WTC11 (cell line): ENCODE measurements at regions not wholly inside any gene's neighbourhood (a gene's known extent, or its start where the extent isn't known, plus 50 kb on each side); places are given as distances from the start of the nearest gene placed in this dataset.

ENCODE experiments used
- ATAC-seq: fragments of 200-7000 bp; cut with Tn5 transposase; 2 replicates; pipeline ENCODE4 v1.10.0; 2021; ENCODE audit warnings: mild to moderate bottlenecking, moderate library complexity
- CTCF ChIA-PET: fragments of 300-600 bp; sonication (Branson Sonifier 250); formaldehyde crosslinking; loops from one replicate; lab custom pipeline; 2021; ENCODE audit warnings: antibody characterized with exemption; lab: Charles Lee
- POLR2A ChIA-PET: fragments of 350-600 bp; sonication (Branson Sonifier 250); formaldehyde crosslinking; loops from one replicate; lab custom pipeline; 2021; ENCODE audit warnings: antibody characterized with exemption; lab: Charles Lee
- DNase-seq: peaks from one replicate; pipeline ENCODE4 v3.0.0; 2021; ENCODE audit warnings: low spot score
- H3K27ac Mint-ChIP-seq: 2 replicates; pipeline ENCODE4 v1.8.0; 2021; ENCODE audit warnings: mixed read lengths
- H3K27me3 Mint-ChIP-seq: 2 replicates; pipeline ENCODE4 v1.8.0; 2021; ENCODE audit warnings: low read depth, mild to moderate bottlenecking, moderate library complexity, mixed read lengths
- H3K36me3 Mint-ChIP-seq: 2 replicates; pipeline ENCODE4 v1.8.0; 2021; ENCODE audit warnings: mixed read lengths
- H3K4me1 Mint-ChIP-seq: 2 replicates; pipeline ENCODE4 v1.8.0; 2022; ENCODE audit warnings: mixed read lengths
- H3K4me3 Mint-ChIP-seq: 2 replicates; pipeline ENCODE4 v1.8.0; 2021; ENCODE audit warnings: mild to moderate bottlenecking, moderate library complexity, mixed read lengths
- H3K9me3 Mint-ChIP-seq: 2 replicates; pipeline ENCODE4 v1.8.0; 2021; ENCODE audit warnings: mixed read lengths
- AFF4 ChIP-seq: sonication (generic); formaldehyde crosslinking; IDR thresholded peaks from 2 replicates; pipeline ENCODE4 v1.8.1; 2023; ENCODE audit warnings: mild to moderate bottlenecking, missing genetic modification reagents, borderline replicate concordance
- ATF6 ChIP-seq: sonication (generic); formaldehyde crosslinking; IDR thresholded peaks from 2 replicates; pipeline ENCODE4 v1.8.1; 2023; ENCODE audit warnings: mild to moderate bottlenecking, missing genetic modification reagents
- CBFB ChIP-seq: sonication (generic); formaldehyde crosslinking; IDR thresholded peaks from 2 replicates; pipeline ENCODE4 v1.8.1; 2022; ENCODE audit warnings: mild to moderate bottlenecking, low read depth, missing genetic modification reagents
- CDX4 ChIP-seq: fragments of 250-450 bp; sonication (Bioruptor Pico); IDR thresholded peaks from 2 replicates; pipeline ENCODE4 v1.9.0; 2021; ENCODE audit warnings: moderate library complexity, mild to moderate bottlenecking, inconsistent platforms, borderline replicate concordance
- E2F1 ChIP-seq: sonication (generic); formaldehyde crosslinking; IDR thresholded peaks from 2 replicates; pipeline ENCODE4 v1.8.0; 2022; ENCODE audit warnings: mild to moderate bottlenecking, missing genetic modification reagents
- E2F4 ChIP-seq: sonication (generic); formaldehyde crosslinking; IDR thresholded peaks from 2 replicates; pipeline ENCODE4 v1.8.1; 2022; ENCODE audit warnings: low read depth, mild to moderate bottlenecking, moderate library complexity, missing genetic modification reagents, borderline replicate concordance
- ETV6 ChIP-seq: sonication (generic); formaldehyde crosslinking; IDR thresholded peaks from 2 replicates; pipeline ENCODE4 v1.8.1; 2022; ENCODE audit warnings: mild to moderate bottlenecking, missing genetic modification reagents
- FOXJ3 ChIP-seq: sonication (generic); formaldehyde crosslinking; IDR thresholded peaks from 2 replicates; pipeline ENCODE4 v1.9.0; 2021; ENCODE audit warnings: missing genetic modification reagents, mild to moderate bottlenecking, borderline replicate concordance
- FOXK1 ChIP-seq: sonication (generic); formaldehyde crosslinking; IDR thresholded peaks from 2 replicates; pipeline ENCODE4 v1.8.0; 2022; ENCODE audit warnings: mild to moderate bottlenecking, moderate library complexity, missing genetic modification reagents
- FOXP4 ChIP-seq: sonication (generic); formaldehyde crosslinking; IDR thresholded peaks from 2 replicates; pipeline ENCODE4 v1.8.0; 2022; ENCODE audit warnings: mild to moderate bottlenecking, missing genetic modification reagents
- KAT7 ChIP-seq: sonication (generic); formaldehyde crosslinking; IDR thresholded peaks from 2 replicates; pipeline ENCODE4 v1.8.1; 2023; ENCODE audit warnings: missing genetic modification reagents, mild to moderate bottlenecking, borderline replicate concordance
- NR2C2 ChIP-seq: sonication (generic); formaldehyde crosslinking; IDR thresholded peaks from 2 replicates; pipeline ENCODE4 v1.8.0; 2022; ENCODE audit warnings: mild to moderate bottlenecking, missing genetic modification reagents
- RELA ChIP-seq: sonication (generic); formaldehyde crosslinking; IDR thresholded peaks from 2 replicates; pipeline ENCODE4 v1.8.1; 2022; ENCODE audit warnings: missing genetic modification reagents, mild to moderate bottlenecking, borderline replicate concordance
- SP1 ChIP-seq: sonication (generic); formaldehyde crosslinking; conservative IDR thresholded peaks from 2 replicates; pipeline ENCODE4 v1.8.1; 2022; ENCODE audit warnings: missing genetic modification reagents
- STAT6 ChIP-seq: sonication (generic); formaldehyde crosslinking; conservative IDR thresholded peaks from 2 replicates; pipeline ENCODE4 v1.8.1; 2023; ENCODE audit warnings: mild to moderate bottlenecking, low read depth, missing genetic modification reagents, moderate library complexity
- TEAD1 ChIP-seq: sonication (generic); formaldehyde crosslinking; IDR thresholded peaks from 2 replicates; pipeline ENCODE4 v1.8.0; 2022; ENCODE audit warnings: mild to moderate bottlenecking, missing genetic modification reagents
- TEAD4 ChIP-seq: sonication (generic); formaldehyde crosslinking; IDR thresholded peaks from 2 replicates; pipeline ENCODE4 v1.8.0; 2022; ENCODE audit warnings: mild to moderate bottlenecking, missing genetic modification reagents
- TP53 ChIP-seq: sonication (generic); formaldehyde crosslinking; IDR thresholded peaks from 2 replicates; pipeline ENCODE4 v1.8.1; 2023; ENCODE audit warnings: mild to moderate bottlenecking, missing genetic modification reagents
- ZNF416 ChIP-seq: fragments of 250-450 bp; sonication (Bioruptor Pico); IDR thresholded peaks from 2 replicates; pipeline ENCODE4 v1.9.0; 2021; ENCODE audit warnings: mild to moderate bottlenecking, inconsistent platforms
- ZNF512 ChIP-seq: sonication (generic); formaldehyde crosslinking; IDR thresholded peaks from 2 replicates; pipeline ENCODE4 v1.8.1; 2022; ENCODE audit warnings: missing genetic modification reagents, borderline replicate concordance

- DNase-seq (no peak), ATAC-seq (no peak)
- no peaks in the 10 kb centered on the region for H3K36me3 Mint-ChIP-seq
- no peaks in the 10 kb centered on the region for H3K9me3 Mint-ChIP-seq
- H3K27ac Mint-ChIP-seq: no peak overlapping the region
- POLR2A ChIA-PET: no interaction called here
- no peak overlapping the region for H3K4me3 Mint-ChIP-seq
- no peaks in the 10 kb centered on the region for H3K27me3 Mint-ChIP-seq
- TF ChIP-seq AFF4 (CRISPR knock-in tag) (no peak), ZNF512 (CRISPR knock-in tag) (no peak), CBFB (no peak), TEAD1 (CRISPR knock-in tag) (no peak), RELA (CRISPR knock-in tag) (no peak), FOXK1 (CRISPR knock-in tag) (no peak), TEAD4 (no peak), E2F1 (no peak), ATF6 (CRISPR knock-in tag) (no peak), TP53 (no peak), CDX4 (no peak), FOXJ3 (no peak), KAT7 (CRISPR knock-in tag) (no peak), ETV6 (no peak)
- CTCF ChIA-PET: no interaction called here
- no peaks in the 10 kb centered on the region for H3K4me1 Mint-ChIP-seq
Observed at GRCh38 chr12:86658303-86658702, 402.1 kb upstream of the MGAT4C start.

GRCh38 chr12:86647800-86648199 lies 391.6 kb upstream of the MGAT4C start:
- no peaks in the 10 kb centered on the region for H3K9me3 Mint-ChIP-seq
- 0 out of 2 replicates have a peak, but pooled peaks cover 3% of the 10 kb centered on the region for H3K4me1 Mint-ChIP-seq
- H3K36me3 Mint-ChIP-seq: no peaks in the 10 kb centered on the region
- ChIA-PET POLR2A (no interaction called here), CTCF (no interaction called here)
- H3K27me3 Mint-ChIP-seq: no peaks in the 10 kb centered on the region
- no peak overlapping the region for H3K4me3 Mint-ChIP-seq
- H3K27ac Mint-ChIP-seq: no peak overlapping the region
- DNase-seq: no peak
- ATAC-seq: no peak
- no peak for TF ChIP-seq ZNF416 (CRISPR knock-in tag)
- no peak for TF ChIP-seq NR2C2 (CRISPR knock-in tag)
- TF ChIP-seq E2F4 (CRISPR knock-in tag): no peak
- TF ChIP-seq CDX4: no peak
- no peak for TF ChIP-seq TEAD4
- no peak for TF ChIP-seq SP1
- no peak for TF ChIP-seq STAT6 (CRISPR knock-in tag)
- no peak for TF ChIP-seq FOXP4 (CRISPR knock-in tag)
- TF ChIP-seq KAT7 (CRISPR knock-in tag): no peak
